ENCODE measurements at regions not wholly inside any gene's neighbourhood (a gene's known extent, or its start where the extent isn't known, plus 50 kb on each side); places are given as distances from the start of the nearest gene placed in this dataset.

DNA sequence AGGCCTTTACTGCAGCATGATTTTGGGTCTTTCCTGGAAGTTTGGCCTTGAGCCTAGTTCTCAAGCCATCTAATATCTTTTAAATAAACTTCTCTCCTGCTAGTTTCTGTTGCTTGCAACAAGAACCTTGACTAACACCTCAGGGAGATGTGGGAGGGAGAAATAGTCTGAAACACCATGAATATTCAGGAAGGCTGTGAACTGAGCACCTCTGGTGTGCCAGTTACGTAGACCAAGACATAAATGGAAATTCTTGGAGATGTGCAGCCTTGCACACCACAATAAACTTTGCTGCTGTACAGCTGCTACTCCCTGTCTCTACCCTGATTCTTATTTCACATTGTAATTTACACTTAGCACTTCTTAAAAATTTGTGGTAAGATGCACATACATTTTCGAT is 86.9 kb upstream of the SPATA13 start:
- no peak overlapping the region for H4K5ac ChIP-seq (ENCODE audit: insufficient read length, low read depth, low read length)
- no peak overlapping the region for H3K27ac Mint-ChIP-seq
- no peaks in the 10 kb centered on the region for H3K36me3 Mint-ChIP-seq (ENCODE audit: insufficient read depth in 1 of 3, low read depth in 3 of 3)
- H3K23ac ChIP-seq (ENCODE audit: insufficient read length, low read depth, low read length): no peak overlapping the region
- no peaks in the 10 kb centered on the region for H3K79me1 ChIP-seq (ENCODE audit: insufficient read depth, low read depth, low read length, poor library complexity, severe bottlenecking)
- H3K4me2 ChIP-seq (ENCODE audit: insufficient read depth, insufficient read length, low read length): no peak overlapping the region
- no peak overlapping the region for H3K9ac ChIP-seq (ENCODE audit: extremely low read depth, insufficient read length, low read length)
- no peak overlapping the region for H2BK15ac ChIP-seq (ENCODE audit: low read depth, low read length)
- no peak overlapping the region for H2AFZ ChIP-seq (ENCODE audit: low read length)
- no peak overlapping the region for H2BK12ac ChIP-seq (ENCODE audit: insufficient read length, low read depth, low read length)
- H3K18ac ChIP-seq (ENCODE audit: insufficient read length, low read depth, low read length): no peak overlapping the region
- no peak overlapping the region for H3K14ac ChIP-seq (ENCODE audit: insufficient read depth, low read length)
- no peak overlapping the region for H2AK5ac ChIP-seq (ENCODE audit: insufficient read length, low read length)
- H3K27me3 ChIP-seq (ENCODE audit: insufficient read depth, low read length): no peaks in the 10 kb centered on the region
- WGBS (ENCODE audit: extremely low coverage, insufficient read length, low lambda C conversion rate): no CpG with 5 or more reads among the region's 2 CpGs
- H3K4me1 ChIP-seq (ENCODE audit: insufficient read depth, low read length): peaks cover 5% of the 10 kb centered on the region; the same call in 1 of the 2 replicates
- DNase-seq: no peak
- peaks cover 12 to 15% of the 10 kb centered on the region in 2 experiments for H3K4me1 Mint-ChIP-seq
- H3K9me3 ChIP-seq (ENCODE audit: control insufficient read depth, low read depth, low read length): no peaks in the 10 kb centered on the region
- no peak overlapping the region for H3K56ac ChIP-seq (ENCODE audit: insufficient read length, low read depth, low read length)
- no peaks in the 10 kb centered on the region for H4K20me1 ChIP-seq (ENCODE audit: control insufficient read depth, insufficient read depth, insufficient read length)
- H3K4ac ChIP-seq (ENCODE audit: low read depth, low read length): no peak overlapping the region
- H3K27me3 Mint-ChIP-seq (ENCODE audit: low read depth): peaks cover 3% of the 10 kb centered on the region; the same call in 1 of the 2 replicates
- no peak overlapping the region for H3T11ph ChIP-seq (ENCODE audit: low read length)
- H3K27ac ChIP-seq (ENCODE audit: insufficient read length, low read depth, low read length): no peak overlapping the region
- H4K91ac ChIP-seq (ENCODE audit: insufficient read length, low read depth, low read length): no peak overlapping the region
- no peak overlapping the region for H3K4me3 Mint-ChIP-seq
- H2BK120ac ChIP-seq (ENCODE audit: low read depth, low read length, poor library complexity, severe bottlenecking): no peak overlapping the region
- no peaks in the 10 kb centered on the region for H3K23me2 ChIP-seq (ENCODE audit: insufficient read length, low read depth, low read length, poor library complexity, severe bottlenecking)
- no peak overlapping the region for H2BK5ac ChIP-seq (ENCODE audit: insufficient read length, low read length)
- no peaks in the 10 kb centered on the region for H3K79me2 ChIP-seq (ENCODE audit: insufficient read depth, low read length)
- H4K8ac ChIP-seq (replicated peaks; ENCODE audit: insufficient read length, low read depth, low read length): no peak overlapping the region
- no peaks in the 10 kb centered on the region for H3K9me3 Mint-ChIP-seq
- H2BK20ac ChIP-seq (ENCODE audit: low read depth, low read length, poor library complexity, severe bottlenecking): no peak overlapping the region
- TF ChIP-seq, protein P1, sequence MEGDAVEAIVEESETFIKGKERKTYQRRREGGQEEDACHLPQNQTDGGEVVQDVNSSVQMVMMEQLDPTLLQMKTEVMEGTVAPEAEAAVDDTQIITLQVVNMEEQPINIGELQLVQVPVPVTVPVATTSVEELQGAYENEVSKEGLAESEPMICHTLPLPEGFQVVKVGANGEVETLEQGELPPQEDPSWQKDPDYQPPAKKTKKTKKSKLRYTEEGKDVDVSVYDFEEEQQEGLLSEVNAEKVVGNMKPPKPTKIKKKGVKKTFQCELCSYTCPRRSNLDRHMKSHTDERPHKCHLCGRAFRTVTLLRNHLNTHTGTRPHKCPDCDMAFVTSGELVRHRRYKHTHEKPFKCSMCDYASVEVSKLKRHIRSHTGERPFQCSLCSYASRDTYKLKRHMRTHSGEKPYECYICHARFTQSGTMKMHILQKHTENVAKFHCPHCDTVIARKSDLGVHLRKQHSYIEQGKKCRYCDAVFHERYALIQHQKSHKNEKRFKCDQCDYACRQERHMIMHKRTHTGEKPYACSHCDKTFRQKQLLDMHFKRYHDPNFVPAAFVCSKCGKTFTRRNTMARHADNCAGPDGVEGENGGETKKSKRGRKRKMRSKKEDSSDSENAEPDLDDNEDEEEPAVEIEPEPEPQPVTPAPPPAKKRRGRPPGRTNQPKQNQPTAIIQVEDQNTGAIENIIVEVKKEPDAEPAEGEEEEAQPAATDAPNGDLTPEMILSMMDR (conservative IDR thresholded peaks at IDR 0.05): no peak
